OCI-LY1 (cell line): ENCODE measurements at regions not wholly inside any gene's neighbourhood (a gene's known extent, or its start where the extent isn't known, plus 50 kb on each side); places are given as distances from the start of the nearest gene placed in this dataset.

Experiments used
- H2AFZ ChIP-seq: fragments of 200-600 bp; sonication (generic), shearing (Covaris generic); 2 replicates; pipeline ENCODE4 v1.6.0; 2014; ENCODE audit warnings: antibody characterized with exemption, mild to moderate bottlenecking, low read length
- H3F3A ChIP-seq: fragments of 200-600 bp; sonication (generic), shearing (Covaris generic); 2 replicates; pipeline ENCODE4 v1.6.0; 2014; ENCODE audit warnings: mild to moderate bottlenecking, antibody characterized with exemption, low read length, moderate library complexity; ENCODE audit not compliant: insufficient read depth
- H3K27ac ChIP-seq: fragments of 200-600 bp; sonication (generic); 2 replicates; pipeline ENCODE4 v1.5.1; 2014; ENCODE audit warnings: low read length, mixed run types, mild to moderate bottlenecking, low read depth; ENCODE audit not compliant: poor library complexity, severe bottlenecking
- H3K27me3 ChIP-seq: fragments of 200-600 bp; sonication (generic); 2 replicates; pipeline ENCODE4 v1.6.0; 2014; ENCODE audit warnings: antibody characterized with exemption, mild to moderate bottlenecking, low read length, moderate library complexity; ENCODE audit not compliant: insufficient read depth
- H3K36me3 ChIP-seq: fragments of 200-600 bp; sonication (generic); 2 replicates; pipeline ENCODE4 v1.6.1; 2014; ENCODE audit warnings: mild to moderate bottlenecking, antibody characterized with exemption, low read length, moderate library complexity, mixed read lengths; ENCODE audit not compliant: insufficient read depth
- H3K4me1 ChIP-seq: fragments of 200-600 bp; sonication (generic); 2 replicates; pipeline ENCODE4 v1.5.1; 2014; ENCODE audit warnings: mild to moderate bottlenecking, low read length, moderate library complexity; ENCODE audit not compliant: insufficient read depth, severe bottlenecking
- H3K4me2 ChIP-seq: fragments of 200-600 bp; sonication (generic), shearing (Covaris generic); 2 replicates; pipeline ENCODE4 v1.6.1; 2014; ENCODE audit warnings: low read length
- H3K4me3 ChIP-seq: fragments of 200-600 bp; sonication (generic); 2 replicates; pipeline ENCODE4 v1.5.1; 2014; ENCODE audit warnings: low read length, low read depth, mild to moderate bottlenecking, mixed read lengths; ENCODE audit not compliant: poor library complexity, severe bottlenecking
- H3K79me2 ChIP-seq: fragments of 200-600 bp; shearing (Covaris generic); 2 replicates; pipeline ENCODE4 v1.6.1; 2016; ENCODE audit warnings: mixed run types, low read length, mixed read lengths; ENCODE audit not compliant: insufficient read depth
- H3K9ac ChIP-seq: fragments of 200-600 bp; sonication (generic), shearing (Covaris generic); 2 replicates; pipeline ENCODE4 v1.6.1; 2014; ENCODE audit warnings: mild to moderate bottlenecking, low read length, mixed read lengths
- H3K9me2 ChIP-seq: fragments of 200-600 bp; sonication (generic), shearing (Covaris generic); 2 replicates; pipeline ENCODE4 v1.6.1; 2014; ENCODE audit warnings: low read depth, mild to moderate bottlenecking, low read length, mixed read lengths
- H3K9me3 ChIP-seq: fragments of 200-600 bp; shearing (Covaris generic); 2 replicates; pipeline ENCODE4 v1.6.1; 2014; ENCODE audit warnings: low read length, mixed read lengths
- H4K20me1 ChIP-seq: fragments of 200-600 bp; sonication (generic), shearing (Covaris generic); 2 replicates; pipeline ENCODE4 v1.6.0; 2016; ENCODE audit warnings: mild to moderate bottlenecking, low read length; ENCODE audit not compliant: insufficient read depth
- EZH2 ChIP-seq: fragments of 200-600 bp; sonication (generic), shearing (Covaris generic); IDR thresholded peaks from 2 replicates; pipeline ENCODE4 v1.8.0; 2017; ENCODE audit warnings: borderline replicate concordance, mixed run types, mild to moderate bottlenecking, antibody characterized with exemption, low read length, moderate library complexity, mixed read lengths
- TF ChIP-seq, protein P1 (sequence below): fragments of 200-600 bp; sonication (generic), shearing (Covaris generic); IDR thresholded peaks from 2 replicates; pipeline ENCODE4 v1.5.1; 2017; ENCODE audit warnings: mild to moderate bottlenecking, antibody characterized with exemption, low read length, moderate library complexity, mixed read lengths

DNA sequence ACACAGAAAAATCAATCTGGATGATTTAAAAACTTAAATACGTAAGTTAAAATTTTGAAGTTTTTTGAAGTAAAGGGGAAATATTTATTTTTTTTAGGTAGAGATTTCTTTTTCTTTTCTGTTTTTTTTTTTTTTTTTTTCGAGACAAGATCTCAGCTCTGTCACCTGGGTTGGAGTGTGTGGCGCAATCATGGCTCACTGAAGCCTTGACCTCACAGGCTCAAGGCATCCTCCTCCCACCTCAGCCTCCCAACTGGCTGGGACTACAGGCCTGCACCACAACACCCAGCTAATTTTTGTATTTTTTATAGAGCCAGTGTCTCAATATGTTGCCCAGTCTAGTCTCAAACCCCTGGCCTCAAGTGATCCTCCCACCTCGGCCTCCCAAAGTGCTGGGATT is 120.4 kb upstream of the CLDN10 start:
- Histone ChIP-seq H3K27ac (no peak overlapping the region), H3K9me2 (no peaks in the 10 kb centered on the region), H4K20me1 (no peaks in the 10 kb centered on the region), H2AFZ (no peak overlapping the region), H3K36me3 (no peaks in the 10 kb centered on the region), H3K9me3 (no peaks in the 10 kb centered on the region), H3F3A (no peaks in the 10 kb centered on the region), H3K4me2 (no peak overlapping the region), H3K4me1 (no peaks in the 10 kb centered on the region), H3K79me2 (no peaks in the 10 kb centered on the region), H3K9ac (no peak overlapping the region), H3K27me3 (no peaks in the 10 kb centered on the region), H3K4me3 (no peak overlapping the region)
- no peak for TF ChIP-seq EZH2
- TF ChIP-seq, protein P1, sequence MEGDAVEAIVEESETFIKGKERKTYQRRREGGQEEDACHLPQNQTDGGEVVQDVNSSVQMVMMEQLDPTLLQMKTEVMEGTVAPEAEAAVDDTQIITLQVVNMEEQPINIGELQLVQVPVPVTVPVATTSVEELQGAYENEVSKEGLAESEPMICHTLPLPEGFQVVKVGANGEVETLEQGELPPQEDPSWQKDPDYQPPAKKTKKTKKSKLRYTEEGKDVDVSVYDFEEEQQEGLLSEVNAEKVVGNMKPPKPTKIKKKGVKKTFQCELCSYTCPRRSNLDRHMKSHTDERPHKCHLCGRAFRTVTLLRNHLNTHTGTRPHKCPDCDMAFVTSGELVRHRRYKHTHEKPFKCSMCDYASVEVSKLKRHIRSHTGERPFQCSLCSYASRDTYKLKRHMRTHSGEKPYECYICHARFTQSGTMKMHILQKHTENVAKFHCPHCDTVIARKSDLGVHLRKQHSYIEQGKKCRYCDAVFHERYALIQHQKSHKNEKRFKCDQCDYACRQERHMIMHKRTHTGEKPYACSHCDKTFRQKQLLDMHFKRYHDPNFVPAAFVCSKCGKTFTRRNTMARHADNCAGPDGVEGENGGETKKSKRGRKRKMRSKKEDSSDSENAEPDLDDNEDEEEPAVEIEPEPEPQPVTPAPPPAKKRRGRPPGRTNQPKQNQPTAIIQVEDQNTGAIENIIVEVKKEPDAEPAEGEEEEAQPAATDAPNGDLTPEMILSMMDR = no peak

DNA sequence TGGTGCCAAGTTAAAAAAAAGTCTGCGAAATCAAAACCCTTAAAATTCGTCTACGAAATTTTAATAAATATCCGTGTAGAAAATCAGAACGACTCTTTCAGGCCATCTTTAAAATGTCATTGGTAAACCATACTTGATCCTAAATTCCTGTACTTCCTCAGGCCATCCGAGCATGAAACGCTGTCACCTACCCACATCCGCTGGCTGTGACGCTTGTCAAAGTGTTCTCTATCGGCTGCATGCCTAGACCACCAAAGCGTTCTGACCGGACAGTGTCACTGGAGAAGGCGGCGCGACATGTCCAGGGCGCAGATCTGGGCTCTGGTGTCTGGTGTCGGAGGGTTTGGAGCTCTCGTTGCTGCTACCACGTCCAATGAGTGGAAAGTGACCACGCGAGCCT is 119.0 kb upstream of the CLDN10 start:
- Histone ChIP-seq H2AFZ (no peak overlapping the region), H3K4me3 (no peak overlapping the region), H3K4me1 (no peaks in the 10 kb centered on the region), H3F3A (no peaks in the 10 kb centered on the region), H4K20me1 (no peaks in the 10 kb centered on the region), H3K9me3 (no peaks in the 10 kb centered on the region), H3K27ac (no peak overlapping the region), H3K27me3 (no peaks in the 10 kb centered on the region), H3K36me3 (no peaks in the 10 kb centered on the region), H3K9ac (no peak overlapping the region), H3K79me2 (no peaks in the 10 kb centered on the region), H3K4me2 (no peak overlapping the region), H3K9me2 (no peaks in the 10 kb centered on the region)
- TF ChIP-seq, protein P1 = no peak
- TF ChIP-seq EZH2 = no peak

DNA sequence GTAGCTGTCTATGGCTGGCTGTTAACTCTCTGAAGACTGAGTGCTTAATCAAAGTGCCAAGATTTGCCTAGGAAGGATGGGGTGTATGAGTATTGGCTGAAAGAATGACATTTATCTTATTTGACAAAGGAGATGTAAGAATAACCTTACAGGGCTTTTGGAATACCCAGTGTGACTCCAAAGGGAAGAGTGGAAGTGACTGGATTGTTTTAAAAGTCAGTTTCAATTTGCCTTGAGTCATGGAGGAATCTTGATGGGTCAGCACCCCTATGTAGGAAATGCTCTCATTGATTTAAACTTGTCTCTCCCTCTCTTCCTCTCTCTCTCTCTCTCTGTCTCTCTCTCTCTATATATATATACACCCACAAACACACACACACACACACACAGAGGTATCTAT is 118.4 kb upstream of the CLDN10 start:
- H3K79me2 ChIP-seq = no peaks in the 10 kb centered on the region
- no peaks in the 10 kb centered on the region for H3K4me1 ChIP-seq
- no peak overlapping the region for H3K4me2 ChIP-seq
- H3K4me3 ChIP-seq = no peak overlapping the region
- no peak overlapping the region for H3K27ac ChIP-seq
- no peaks in the 10 kb centered on the region for H3K9me2 ChIP-seq
- H3F3A ChIP-seq = no peaks in the 10 kb centered on the region
- H3K36me3 ChIP-seq = no peaks in the 10 kb centered on the region
- no peak overlapping the region for H2AFZ ChIP-seq
- no peaks in the 10 kb centered on the region for H3K27me3 ChIP-seq
- no peaks in the 10 kb centered on the region for H4K20me1 ChIP-seq
- no peak for TF ChIP-seq EZH2
- TF ChIP-seq, protein P1 = no peak
- no peaks in the 10 kb centered on the region for H3K9me3 ChIP-seq
- no peak overlapping the region for H3K9ac ChIP-seq
